NCI-H1048 (cell line): ENCODE measurements at regions not wholly inside any gene's neighbourhood (a gene's known extent, or its start where the extent isn't known, plus 50 kb on each side); places are given as distances from the start of the nearest gene placed in this dataset.
"Not testable (repeated sequence)": the region's sequence is repeated elsewhere in the genome, so short reads cannot be mapped to it uniquely, and the experiment has no call there.

Experiments
- DNase-seq: peaks from one replicate; lab custom pipeline; 2025; lab: John Stamatoyannopoulos, UW

DNA sequence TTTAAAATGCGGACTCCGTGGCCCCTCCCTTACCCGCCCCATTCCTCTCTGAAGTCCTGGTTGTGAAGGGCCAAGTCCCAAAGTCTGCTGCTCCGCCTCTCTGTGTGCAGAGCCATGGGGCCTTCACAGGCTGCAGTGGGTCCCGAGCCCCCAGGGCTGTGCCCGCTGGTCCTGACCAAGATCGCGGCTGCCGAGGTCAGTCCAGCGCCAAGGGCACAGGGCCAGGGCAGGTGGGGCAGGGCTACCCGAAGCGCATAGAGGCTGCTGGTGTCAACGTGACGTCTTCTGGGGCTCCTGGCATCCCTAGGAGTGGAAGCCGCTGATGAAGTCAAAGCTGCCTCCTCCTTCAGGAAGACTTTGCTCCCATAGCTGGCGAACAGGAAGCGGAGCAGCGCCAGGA, 858.8 kb downstream of the TUBA3C start:
- not testable (repeated sequence) for DNase-seq

GRCh38 chr13:18319653-18320052, 862.0 kb downstream of the TUBA3C start:
- DNase-seq: not testable (repeated sequence)

DNA sequence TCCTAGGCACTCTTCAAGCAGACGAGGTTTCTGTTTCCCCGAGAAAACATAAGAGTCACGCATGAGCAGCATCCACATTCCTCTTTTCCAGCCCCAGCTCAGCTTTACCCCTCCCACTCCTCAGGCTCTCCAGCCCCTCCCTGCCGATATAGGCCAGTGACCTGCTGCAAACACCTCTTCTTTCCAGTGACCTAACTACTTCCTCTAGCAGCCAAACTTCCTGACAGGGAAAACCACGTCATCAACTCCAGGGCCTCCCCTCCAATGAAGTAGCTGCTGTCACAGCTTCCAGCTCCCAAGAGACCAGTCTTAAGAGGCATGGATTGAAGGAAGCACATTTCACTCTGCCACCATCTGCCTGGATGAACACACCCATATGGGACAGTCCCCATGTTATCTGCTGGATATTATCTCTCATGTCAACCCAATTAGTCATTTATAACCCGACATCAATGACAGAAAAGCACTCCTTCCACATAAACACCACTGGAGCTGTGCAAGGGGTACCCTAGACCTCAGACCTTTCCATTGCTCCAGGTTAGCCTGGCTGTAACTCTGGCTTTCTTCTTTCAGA, 878.3 kb downstream of the TUBA3C start:
- DNase-seq: not testable (repeated sequence)

- not testable (repeated sequence) for DNase-seq
Measured at GRCh38 chr13:18300968-18301367, 880.7 kb downstream of the TUBA3C start.

DNA sequence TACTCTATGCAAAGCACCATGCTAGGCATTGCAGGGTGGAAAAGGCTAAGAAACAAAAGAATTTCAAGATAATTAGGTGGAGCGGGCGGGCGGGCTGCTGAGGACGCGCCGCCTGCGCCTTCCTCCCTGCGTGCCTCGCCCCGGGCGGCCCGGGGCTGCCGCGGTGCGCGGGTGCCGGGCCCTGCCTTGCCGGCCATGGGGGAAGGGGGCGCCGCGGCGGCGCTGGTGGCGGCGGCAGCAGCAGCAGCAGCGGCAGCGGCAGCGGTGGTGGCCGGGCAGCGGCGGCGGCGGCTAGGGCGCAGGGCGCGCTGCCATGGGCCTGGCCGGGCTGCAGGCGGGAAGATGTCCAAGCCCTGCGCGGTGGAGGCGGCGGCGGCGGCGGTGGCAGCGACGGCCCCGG, 884.3 kb downstream of the TUBA3C start:
- DNase-seq: not testable (repeated sequence)

- not testable (repeated sequence) for DNase-seq
Measured at GRCh38 chr13:18296617-18297016, 885.0 kb downstream of the TUBA3C start.

DNA sequence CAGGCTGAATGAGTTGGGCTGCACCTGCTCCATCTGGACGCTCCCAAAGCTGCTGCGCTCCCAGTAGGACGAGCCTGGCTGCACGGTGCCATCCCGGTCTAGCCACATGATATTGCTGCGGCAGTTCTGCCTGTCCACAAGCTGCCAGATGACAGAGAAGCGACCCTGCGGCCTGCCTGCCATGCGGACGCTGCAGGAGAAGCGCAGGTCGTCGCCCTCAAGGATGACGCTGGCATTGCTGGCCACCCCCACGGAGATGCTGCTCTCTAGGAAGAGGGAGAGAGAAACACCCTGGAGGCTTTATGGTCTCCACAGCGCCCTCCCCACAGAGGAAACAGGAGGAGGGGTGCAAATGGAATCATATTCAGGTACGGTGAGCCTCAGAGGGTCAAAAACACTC, 887.3 kb downstream of the TUBA3C start:
- DNase-seq: not testable (repeated sequence)

- not testable (repeated sequence) for DNase-seq
Measured at GRCh38 chr13:18286848-18287247, 894.8 kb downstream of the TUBA3C start.

GRCh38 chr13:18285663-18286062, 896.0 kb downstream of the TUBA3C start:
- DNase-seq: not testable (repeated sequence)

DNA sequence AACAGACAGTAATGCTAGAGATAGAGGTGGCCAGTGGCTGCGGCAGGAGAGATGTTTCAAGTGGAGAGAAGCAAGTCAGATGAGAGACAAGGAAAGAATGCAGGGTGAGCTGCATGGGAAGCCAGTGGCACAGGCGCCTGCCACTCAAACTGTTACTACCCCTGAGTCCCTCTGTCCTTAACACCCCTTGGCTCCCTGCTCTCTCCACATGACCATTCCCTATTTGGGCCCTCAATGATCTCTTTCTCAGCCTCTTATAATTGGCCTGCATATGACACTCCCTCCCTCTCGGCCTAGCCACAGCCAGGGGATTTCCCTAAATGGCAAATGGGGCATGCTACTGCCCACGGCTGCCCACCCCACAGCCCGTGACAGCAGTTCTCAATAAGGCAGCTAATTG, 897.6 kb downstream of the TUBA3C start:
- not testable (repeated sequence) for DNase-seq

GRCh38 chr13:18281829-18282597, 899.6 kb downstream of the TUBA3C start:
- peak; percentile 6 for DNase-seq

- not testable (repeated sequence) for DNase-seq
Measured at GRCh38 chr13:18280904-18281828, 900.5 kb downstream of the TUBA3C start.

- DNase-seq: not testable (repeated sequence)
Measured at GRCh38 chr13:18279971-18280370, 901.7 kb downstream of the TUBA3C start.

GRCh38 chr13:18277372-18277771, 904.3 kb downstream of the TUBA3C start:
- not testable (repeated sequence) for DNase-seq

DNA sequence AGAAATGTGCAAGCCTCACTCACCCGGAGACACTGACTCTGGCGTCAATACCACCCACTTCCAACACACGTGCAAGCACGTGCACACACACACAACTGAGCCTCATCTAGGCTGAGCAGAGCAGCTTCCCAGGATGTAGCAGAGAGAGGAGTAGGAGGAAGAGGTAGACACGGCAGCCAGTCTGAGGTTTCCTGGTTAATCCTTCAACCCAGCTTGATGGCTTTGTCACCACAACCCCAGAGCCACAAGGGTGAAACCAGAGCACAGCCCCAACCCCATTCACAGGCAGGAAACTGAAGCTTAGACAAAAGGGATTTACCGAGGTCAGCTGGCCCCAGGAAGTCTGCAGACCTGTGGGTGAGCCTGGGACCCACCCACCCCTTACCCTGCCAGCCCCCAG, 905.3 kb downstream of the TUBA3C start:
- DNase-seq: not testable (repeated sequence)

DNA sequence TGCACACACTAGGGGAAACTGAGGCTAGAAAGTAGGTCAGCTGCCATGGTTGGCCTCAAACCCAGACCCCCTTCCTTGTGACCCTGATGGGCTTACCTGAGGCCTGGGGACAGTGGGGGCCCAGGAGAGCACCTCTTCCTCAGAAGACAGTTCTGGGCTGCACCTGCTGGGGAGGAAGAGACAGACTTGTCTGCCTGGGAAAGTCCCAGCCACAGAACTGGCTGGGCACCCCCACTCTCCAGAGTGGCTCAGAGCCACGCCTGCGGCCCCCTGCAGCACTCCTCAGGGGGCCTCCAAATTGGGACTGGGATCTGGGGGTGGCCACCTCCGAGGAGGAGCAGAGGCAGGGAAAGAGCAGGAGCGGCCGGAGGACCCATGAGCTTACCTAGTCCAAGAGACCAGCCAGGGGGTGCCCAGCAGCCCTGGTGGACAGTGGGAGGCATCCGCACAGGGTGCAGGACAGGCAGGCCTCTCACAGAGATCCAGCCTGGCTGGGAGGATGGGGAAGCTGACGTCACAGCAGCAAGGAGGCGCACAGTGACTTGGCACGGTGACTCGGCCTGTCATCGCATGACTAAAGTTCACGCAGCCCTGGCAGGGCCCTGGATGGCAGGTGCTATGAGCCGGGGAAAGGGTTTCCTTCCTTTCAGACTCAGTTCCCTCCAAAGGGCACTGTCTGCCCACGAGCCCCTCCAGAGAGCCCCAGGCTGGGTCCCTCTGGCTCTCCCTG, 907.7 kb downstream of the TUBA3C start:
- DNase-seq: not testable (repeated sequence)

DNA sequence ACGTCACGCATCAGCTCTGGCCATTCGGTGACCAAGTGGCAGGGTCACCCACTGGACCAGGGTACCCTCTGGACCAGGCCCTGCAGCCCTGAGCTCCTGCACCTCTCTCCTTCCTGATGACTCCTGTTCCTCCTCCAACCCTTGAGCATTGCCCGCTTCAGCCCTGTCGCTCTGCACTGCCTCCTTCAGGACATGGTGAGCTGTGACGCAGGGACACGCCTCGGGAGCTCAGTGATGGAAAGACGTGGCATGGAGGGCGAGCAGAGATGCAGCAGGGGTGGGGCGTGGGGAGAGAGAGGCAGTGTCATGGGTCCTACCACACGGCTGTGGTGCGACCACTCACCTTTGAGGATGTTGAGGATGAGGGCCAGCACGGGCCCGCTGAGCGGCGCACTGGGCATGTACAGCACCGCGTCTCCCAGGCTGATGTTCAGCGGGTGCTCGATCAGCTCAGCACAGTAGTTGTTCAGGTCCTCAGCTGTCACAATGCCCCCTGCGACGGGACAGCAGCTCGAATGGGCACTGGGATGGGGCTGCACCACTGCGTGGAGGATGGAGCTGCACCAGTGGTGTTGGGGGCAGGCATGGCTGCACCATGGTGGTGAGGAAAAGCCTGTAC, 922.7 kb downstream of the TUBA3C start:
- DNase-seq: not testable (repeated sequence)

DNA sequence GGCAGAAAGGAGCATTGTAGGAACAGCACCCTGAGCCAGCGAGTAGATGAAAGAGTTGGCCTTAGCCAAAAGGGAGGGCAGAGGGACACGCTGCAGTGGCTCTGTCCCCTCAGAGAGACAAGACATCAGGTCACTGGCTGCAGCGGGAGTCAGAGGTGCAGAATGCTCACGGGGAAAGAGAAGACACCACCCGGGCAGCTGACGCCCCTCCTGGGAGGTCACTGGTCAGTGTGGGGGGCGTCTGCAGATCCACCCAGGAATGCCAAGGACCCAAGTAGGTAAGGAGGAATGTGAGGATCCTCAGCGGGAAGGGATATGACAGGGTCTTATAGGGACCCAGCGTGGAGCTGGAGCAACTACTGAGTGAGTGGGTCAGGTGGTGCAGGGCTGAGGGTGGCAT, 923.9 kb downstream of the TUBA3C start:
- not testable (repeated sequence) for DNase-seq

DNA sequence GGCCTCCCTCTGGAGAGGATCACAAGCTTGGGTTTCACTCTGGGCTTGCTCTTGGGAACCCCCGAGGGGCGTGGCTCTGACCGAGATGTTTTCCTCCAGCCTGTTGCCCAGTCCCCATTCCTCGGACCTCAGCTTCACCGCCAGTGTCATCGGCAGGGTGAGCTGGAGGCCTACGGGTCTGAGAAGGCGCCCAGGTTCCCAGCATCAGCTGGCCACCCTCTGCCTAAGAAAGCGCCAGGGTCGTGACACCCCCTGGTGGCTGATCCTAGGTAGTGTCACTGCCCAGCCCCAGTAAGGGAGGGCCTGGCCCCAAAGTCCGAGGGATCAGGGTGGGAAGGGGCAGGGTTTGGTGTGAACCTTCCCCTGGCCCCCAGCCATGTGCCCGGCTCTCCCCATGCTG, 928.8 kb downstream of the TUBA3C start:
- DNase-seq: not testable (repeated sequence)

DNA sequence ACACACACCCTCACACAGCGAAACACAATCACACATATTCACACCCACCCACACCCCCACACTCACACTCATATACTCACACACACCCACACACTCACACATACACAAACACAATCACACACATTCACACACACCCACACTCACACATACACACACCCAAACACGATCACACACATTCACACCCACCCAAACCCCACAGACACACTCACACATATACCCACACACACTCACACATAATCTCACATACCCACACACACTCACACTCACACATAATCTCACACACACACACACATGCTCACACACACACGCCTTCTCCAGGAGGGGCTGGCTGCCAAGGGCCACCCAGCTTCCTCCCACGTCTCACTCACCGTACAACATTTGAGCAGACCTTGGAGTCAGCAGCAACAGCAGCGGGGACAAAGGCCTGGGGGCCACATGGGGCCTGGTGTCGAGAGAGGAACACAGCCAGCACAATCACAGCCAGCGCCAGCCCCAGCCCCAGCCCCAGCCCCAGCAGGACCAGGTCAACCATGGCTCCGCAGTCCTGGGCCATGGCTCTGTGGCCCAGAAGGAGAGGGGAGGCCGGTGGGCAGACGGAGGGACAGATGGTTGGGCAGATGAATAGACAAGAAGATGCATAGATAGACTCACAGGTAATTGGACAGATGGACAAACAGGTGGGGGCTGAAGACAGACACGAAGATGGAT, 932.9 kb downstream of the TUBA3C start:
- not testable (repeated sequence) for DNase-seq

- not testable (repeated sequence) for DNase-seq
Measured at GRCh38 chr13:18240086-18240485, 941.5 kb downstream of the TUBA3C start.
